Gastroesophageal sphincter (tissue), 3 donors: ENCODE measurements at regions not wholly inside any gene's neighbourhood (a gene's known extent, or its start where the extent isn't known, plus 50 kb on each side); places are given as distances from the start of the nearest gene placed in this dataset.

Experiments
- POLR2A ChIP-seq, 2 donors: fragments of 450-650 bp; IDR thresholded peaks; one replicate each; pipeline ENCODE4 v1.6.1; 2017; ENCODE audit warnings: antibody characterized with exemption in 2 of 2, mild to moderate bottlenecking in 2 of 2, moderate library complexity in 1 of 2
- TF ChIP-seq, protein P1 (sequence below), 4 experiments: fragments of 200-600 bp in 2 of 4; fragments of 450-650 bp in 2 of 4; sonication (generic) in 1 of 4; IDR thresholded peaks; one replicate each; pipeline ENCODE4 v1.5.1; 2017 to 2019; ENCODE audit warnings: antibody characterized with exemption in 4 of 4, mild to moderate bottlenecking in 2 of 4, moderate library complexity in 2 of 4

DNA sequence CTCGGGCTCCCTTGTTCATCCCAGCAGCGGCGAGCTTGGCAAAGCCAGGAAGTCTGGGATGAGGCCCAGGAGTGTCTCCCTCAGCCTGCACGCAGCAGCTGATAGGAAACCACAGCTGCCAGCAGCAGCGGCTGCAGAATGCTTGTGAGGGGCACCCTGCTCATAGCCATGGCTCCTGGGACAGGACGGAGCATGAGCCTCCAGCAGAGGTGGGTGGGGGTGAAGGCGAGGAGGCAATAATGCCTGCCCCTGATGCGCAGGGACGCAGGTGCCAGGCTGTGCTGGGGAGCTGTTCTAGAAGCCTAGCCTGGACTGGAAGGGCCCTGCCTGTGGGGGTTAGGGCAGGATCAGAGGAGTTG is 157.9 kb downstream of the CD83 start:
- no peak for TF ChIP-seq POLR2A (IDR thresholded peaks at IDR 0.05)
- TF ChIP-seq, protein P1, sequence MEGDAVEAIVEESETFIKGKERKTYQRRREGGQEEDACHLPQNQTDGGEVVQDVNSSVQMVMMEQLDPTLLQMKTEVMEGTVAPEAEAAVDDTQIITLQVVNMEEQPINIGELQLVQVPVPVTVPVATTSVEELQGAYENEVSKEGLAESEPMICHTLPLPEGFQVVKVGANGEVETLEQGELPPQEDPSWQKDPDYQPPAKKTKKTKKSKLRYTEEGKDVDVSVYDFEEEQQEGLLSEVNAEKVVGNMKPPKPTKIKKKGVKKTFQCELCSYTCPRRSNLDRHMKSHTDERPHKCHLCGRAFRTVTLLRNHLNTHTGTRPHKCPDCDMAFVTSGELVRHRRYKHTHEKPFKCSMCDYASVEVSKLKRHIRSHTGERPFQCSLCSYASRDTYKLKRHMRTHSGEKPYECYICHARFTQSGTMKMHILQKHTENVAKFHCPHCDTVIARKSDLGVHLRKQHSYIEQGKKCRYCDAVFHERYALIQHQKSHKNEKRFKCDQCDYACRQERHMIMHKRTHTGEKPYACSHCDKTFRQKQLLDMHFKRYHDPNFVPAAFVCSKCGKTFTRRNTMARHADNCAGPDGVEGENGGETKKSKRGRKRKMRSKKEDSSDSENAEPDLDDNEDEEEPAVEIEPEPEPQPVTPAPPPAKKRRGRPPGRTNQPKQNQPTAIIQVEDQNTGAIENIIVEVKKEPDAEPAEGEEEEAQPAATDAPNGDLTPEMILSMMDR (IDR thresholded peaks at IDR 0.05), result no peak
